ENCODE measurements at regions not wholly inside any gene's neighbourhood (a gene's known extent, or its start where the extent isn't known, plus 50 kb on each side); places are given as distances from the start of the nearest gene placed in this dataset.

DNA sequence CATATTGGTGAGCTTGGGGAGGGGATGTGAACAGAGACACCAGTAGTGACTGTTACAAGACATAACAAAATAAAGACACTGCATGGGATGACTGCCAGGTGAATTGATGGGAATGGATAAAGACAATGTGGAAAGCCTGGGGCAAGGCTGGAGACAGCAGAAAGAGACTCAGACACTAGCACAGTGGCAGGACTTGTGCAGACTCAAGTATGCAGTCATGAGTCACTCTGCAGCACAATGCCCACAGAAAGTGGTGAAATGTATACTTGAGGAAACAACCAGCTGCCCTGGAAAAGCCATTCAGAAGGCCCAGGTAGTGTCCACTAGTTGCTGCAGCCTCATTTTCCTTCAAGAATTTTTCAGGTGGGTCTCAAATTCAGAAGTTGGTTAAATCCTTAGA is 452.3 kb downstream of the MID1IP1 start:
- TF ChIP-seq ZNF837 (tag by site-specific recombination; IDR thresholded peaks at IDR 0.05): no peak
- TF ChIP-seq, protein P1, sequence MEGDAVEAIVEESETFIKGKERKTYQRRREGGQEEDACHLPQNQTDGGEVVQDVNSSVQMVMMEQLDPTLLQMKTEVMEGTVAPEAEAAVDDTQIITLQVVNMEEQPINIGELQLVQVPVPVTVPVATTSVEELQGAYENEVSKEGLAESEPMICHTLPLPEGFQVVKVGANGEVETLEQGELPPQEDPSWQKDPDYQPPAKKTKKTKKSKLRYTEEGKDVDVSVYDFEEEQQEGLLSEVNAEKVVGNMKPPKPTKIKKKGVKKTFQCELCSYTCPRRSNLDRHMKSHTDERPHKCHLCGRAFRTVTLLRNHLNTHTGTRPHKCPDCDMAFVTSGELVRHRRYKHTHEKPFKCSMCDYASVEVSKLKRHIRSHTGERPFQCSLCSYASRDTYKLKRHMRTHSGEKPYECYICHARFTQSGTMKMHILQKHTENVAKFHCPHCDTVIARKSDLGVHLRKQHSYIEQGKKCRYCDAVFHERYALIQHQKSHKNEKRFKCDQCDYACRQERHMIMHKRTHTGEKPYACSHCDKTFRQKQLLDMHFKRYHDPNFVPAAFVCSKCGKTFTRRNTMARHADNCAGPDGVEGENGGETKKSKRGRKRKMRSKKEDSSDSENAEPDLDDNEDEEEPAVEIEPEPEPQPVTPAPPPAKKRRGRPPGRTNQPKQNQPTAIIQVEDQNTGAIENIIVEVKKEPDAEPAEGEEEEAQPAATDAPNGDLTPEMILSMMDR (tag by site-specific recombination; IDR thresholded peaks at IDR 0.05): no peak
- no peak for TF ChIP-seq ZNF660 (tag by site-specific recombination; IDR thresholded peaks at IDR 0.05)
- TF ChIP-seq TSHZ1 (tag by site-specific recombination; IDR thresholded peaks at IDR 0.05; ENCODE audit: borderline replicate concordance): no peak
- no peak for TF ChIP-seq ZSCAN18 (tag by site-specific recombination; IDR thresholded peaks at IDR 0.05)
- TF ChIP-seq ZNF10 (tag by site-specific recombination; IDR thresholded peaks at IDR 0.05): no peak
- no peak for TF ChIP-seq ZBTB17 (tag by site-specific recombination; IDR thresholded peaks at IDR 0.05)
- TF ChIP-seq, protein P2, sequence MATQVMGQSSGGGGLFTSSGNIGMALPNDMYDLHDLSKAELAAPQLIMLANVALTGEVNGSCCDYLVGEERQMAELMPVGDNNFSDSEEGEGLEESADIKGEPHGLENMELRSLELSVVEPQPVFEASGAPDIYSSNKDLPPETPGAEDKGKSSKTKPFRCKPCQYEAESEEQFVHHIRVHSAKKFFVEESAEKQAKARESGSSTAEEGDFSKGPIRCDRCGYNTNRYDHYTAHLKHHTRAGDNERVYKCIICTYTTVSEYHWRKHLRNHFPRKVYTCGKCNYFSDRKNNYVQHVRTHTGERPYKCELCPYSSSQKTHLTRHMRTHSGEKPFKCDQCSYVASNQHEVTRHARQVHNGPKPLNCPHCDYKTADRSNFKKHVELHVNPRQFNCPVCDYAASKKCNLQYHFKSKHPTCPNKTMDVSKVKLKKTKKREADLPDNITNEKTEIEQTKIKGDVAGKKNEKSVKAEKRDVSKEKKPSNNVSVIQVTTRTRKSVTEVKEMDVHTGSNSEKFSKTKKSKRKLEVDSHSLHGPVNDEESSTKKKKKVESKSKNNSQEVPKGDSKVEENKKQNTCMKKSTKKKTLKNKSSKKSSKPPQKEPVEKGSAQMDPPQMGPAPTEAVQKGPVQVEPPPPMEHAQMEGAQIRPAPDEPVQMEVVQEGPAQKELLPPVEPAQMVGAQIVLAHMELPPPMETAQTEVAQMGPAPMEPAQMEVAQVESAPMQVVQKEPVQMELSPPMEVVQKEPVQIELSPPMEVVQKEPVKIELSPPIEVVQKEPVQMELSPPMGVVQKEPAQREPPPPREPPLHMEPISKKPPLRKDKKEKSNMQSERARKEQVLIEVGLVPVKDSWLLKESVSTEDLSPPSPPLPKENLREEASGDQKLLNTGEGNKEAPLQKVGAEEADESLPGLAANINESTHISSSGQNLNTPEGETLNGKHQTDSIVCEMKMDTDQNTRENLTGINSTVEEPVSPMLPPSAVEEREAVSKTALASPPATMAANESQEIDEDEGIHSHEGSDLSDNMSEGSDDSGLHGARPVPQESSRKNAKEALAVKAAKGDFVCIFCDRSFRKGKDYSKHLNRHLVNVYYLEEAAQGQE (tag by site-specific recombination; IDR thresholded peaks at IDR 0.05): no peak
- TF ChIP-seq ZNF184 (tag by site-specific recombination; IDR thresholded peaks at IDR 0.05): no peak
- no peak for TF ChIP-seq ZNF23 (tag by site-specific recombination; IDR thresholded peaks at IDR 0.05; ENCODE audit: borderline replicate concordance)
- TF ChIP-seq ZNF280D (tag by site-specific recombination; IDR thresholded peaks at IDR 0.05): no peak
- no peak for TF ChIP-seq ZNF600 (tag by site-specific recombination; IDR thresholded peaks at IDR 0.05)
- no peak for TF ChIP-seq ZBTB7A (tag by site-specific recombination; IDR thresholded peaks at IDR 0.05; ENCODE audit: low read depth)

Measured in HEK293 (cell line).